Sigmoid colon (tissue), 3 donors: ENCODE measurements at regions not wholly inside any gene's neighbourhood (a gene's known extent, or its start where the extent isn't known, plus 50 kb on each side); places are given as distances from the start of the nearest gene placed in this dataset.

Source experiments
- POLR2A ChIP-seq, 2 donors: fragments of 450-650 bp; IDR thresholded peaks; one replicate each; pipeline ENCODE4 v1.6.1; 2016; ENCODE audit warnings: antibody characterized with exemption in 2 of 2, mild to moderate bottlenecking in 2 of 2, moderate library complexity in 2 of 2
- TF ChIP-seq, protein P1 (sequence below), 4 experiments: fragments of 450-650 bp in 3 of 4; fragments of 200-600 bp in 1 of 4; IDR thresholded peaks; one replicate each; pipeline ENCODE4 v1.5.1; 2016 to 2019; ENCODE audit warnings: antibody characterized with exemption in 4 of 4, mild to moderate bottlenecking in 3 of 4, moderate library complexity in 2 of 4

DNA sequence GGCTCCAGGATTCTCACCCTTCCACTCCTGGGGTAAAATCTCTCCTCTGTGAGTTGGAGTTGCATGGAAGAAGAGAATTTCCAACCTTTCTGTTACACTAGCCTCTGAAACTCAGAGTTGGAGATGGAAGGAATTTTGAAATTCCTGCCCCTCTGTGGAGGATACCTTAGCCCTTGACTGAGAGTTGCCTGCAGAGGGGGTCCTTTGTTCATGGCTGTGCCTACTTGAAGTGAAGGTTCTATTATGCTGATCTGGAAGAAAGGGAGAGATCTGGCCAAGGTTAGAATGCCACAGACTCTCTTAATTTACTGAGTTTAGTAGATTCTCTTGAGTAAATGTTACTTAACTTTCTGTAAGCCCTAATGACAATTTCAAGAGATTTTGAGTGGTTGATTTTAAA is 626.6 kb upstream of the GYPC start:
- TF ChIP-seq, protein P1, sequence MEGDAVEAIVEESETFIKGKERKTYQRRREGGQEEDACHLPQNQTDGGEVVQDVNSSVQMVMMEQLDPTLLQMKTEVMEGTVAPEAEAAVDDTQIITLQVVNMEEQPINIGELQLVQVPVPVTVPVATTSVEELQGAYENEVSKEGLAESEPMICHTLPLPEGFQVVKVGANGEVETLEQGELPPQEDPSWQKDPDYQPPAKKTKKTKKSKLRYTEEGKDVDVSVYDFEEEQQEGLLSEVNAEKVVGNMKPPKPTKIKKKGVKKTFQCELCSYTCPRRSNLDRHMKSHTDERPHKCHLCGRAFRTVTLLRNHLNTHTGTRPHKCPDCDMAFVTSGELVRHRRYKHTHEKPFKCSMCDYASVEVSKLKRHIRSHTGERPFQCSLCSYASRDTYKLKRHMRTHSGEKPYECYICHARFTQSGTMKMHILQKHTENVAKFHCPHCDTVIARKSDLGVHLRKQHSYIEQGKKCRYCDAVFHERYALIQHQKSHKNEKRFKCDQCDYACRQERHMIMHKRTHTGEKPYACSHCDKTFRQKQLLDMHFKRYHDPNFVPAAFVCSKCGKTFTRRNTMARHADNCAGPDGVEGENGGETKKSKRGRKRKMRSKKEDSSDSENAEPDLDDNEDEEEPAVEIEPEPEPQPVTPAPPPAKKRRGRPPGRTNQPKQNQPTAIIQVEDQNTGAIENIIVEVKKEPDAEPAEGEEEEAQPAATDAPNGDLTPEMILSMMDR (IDR thresholded peaks at IDR 0.05), result no peak
- no peak for TF ChIP-seq POLR2A (IDR thresholded peaks at IDR 0.05)
